ENCODE measurements at regions not wholly inside any gene's neighbourhood (a gene's known extent, or its start where the extent isn't known, plus 50 kb on each side); places are given as distances from the start of the nearest gene placed in this dataset.

GRCh38 chrX:69289046-69289792 is 124.0 kb upstream of the PJA1 start:
- TF ChIP-seq, protein P1, sequence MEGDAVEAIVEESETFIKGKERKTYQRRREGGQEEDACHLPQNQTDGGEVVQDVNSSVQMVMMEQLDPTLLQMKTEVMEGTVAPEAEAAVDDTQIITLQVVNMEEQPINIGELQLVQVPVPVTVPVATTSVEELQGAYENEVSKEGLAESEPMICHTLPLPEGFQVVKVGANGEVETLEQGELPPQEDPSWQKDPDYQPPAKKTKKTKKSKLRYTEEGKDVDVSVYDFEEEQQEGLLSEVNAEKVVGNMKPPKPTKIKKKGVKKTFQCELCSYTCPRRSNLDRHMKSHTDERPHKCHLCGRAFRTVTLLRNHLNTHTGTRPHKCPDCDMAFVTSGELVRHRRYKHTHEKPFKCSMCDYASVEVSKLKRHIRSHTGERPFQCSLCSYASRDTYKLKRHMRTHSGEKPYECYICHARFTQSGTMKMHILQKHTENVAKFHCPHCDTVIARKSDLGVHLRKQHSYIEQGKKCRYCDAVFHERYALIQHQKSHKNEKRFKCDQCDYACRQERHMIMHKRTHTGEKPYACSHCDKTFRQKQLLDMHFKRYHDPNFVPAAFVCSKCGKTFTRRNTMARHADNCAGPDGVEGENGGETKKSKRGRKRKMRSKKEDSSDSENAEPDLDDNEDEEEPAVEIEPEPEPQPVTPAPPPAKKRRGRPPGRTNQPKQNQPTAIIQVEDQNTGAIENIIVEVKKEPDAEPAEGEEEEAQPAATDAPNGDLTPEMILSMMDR (IDR thresholded peaks at IDR 0.05), result no peak
- TF ChIP-seq POLR2A (IDR thresholded peaks at IDR 0.05), result no peak

All from testis (tissue), 2 donors.